ENCODE measurements at regions not wholly inside any gene's neighbourhood (a gene's known extent, or its start where the extent isn't known, plus 50 kb on each side); places are given as distances from the start of the nearest gene placed in this dataset.
"Not testable (repeated sequence)": the region's sequence is repeated elsewhere in the genome, so short reads cannot be mapped to it uniquely, and the experiment has no call there.

- TF ChIP-seq CTCF (IDR thresholded peaks at IDR 0.05; ENCODE audit: insufficient read depth, low read depth, low read length), result no peak
- POLR2A ChIA-PET, result no interaction called here
- CTCF ChIA-PET, result no interaction called here
- H3K4me3 ChIP-seq (ENCODE audit: low read depth, low read length), result no peak overlapping the region
- H3K36me3 ChIP-seq (ENCODE audit: control insufficient read depth, insufficient read depth, low read length), result no peaks in the 10 kb centered on the region
- no peak for DNase-seq (ENCODE audit: low read depth)
- H3K27me3 ChIP-seq (ENCODE audit: control insufficient read depth, insufficient read depth, low read length), result peaks cover 17% of the 10 kb centered on the region
Measured at GRCh38 chr20:26207237-26207966, 510.7 kb upstream of the ZNF337 start.

- no peaks in the 10 kb centered on the region for H3K36me3 ChIP-seq (ENCODE audit: control insufficient read depth, insufficient read depth, low read length)
- H3K27me3 ChIP-seq (ENCODE audit: control insufficient read depth, insufficient read depth, low read length), result peaks cover 17% of the 10 kb centered on the region
- CTCF ChIA-PET, result no interaction called here
- H3K4me3 ChIP-seq (ENCODE audit: low read depth, low read length), result no peak overlapping the region
- TF ChIP-seq CTCF (IDR thresholded peaks at IDR 0.05; ENCODE audit: insufficient read depth, low read depth, low read length), result no peak
- POLR2A ChIA-PET, result no interaction called here
- no peak for DNase-seq (ENCODE audit: low read depth)
Measured at GRCh38 chr20:26205350-26205749, 508.7 kb upstream of the ZNF337 start.

- POLR2A ChIA-PET; H3K36me3 ChIP-seq (ENCODE audit: control insufficient read depth, insufficient read depth, low read length): not testable (repeated sequence)
Measured at GRCh38 chr20:26201026-26201425, 504.4 kb upstream of the ZNF337 start.

GRCh38 chr20:26187329-26187728 lies 490.7 kb upstream of the ZNF337 start:
- H3K4me3 ChIP-seq (ENCODE audit: low read depth, low read length); H3K27me3 ChIP-seq (ENCODE audit: control insufficient read depth, insufficient read depth, low read length); DNase-seq (ENCODE audit: low read depth); H3K36me3 ChIP-seq (ENCODE audit: control insufficient read depth, insufficient read depth, low read length); CTCF ChIA-PET; POLR2A ChIA-PET: not testable (repeated sequence)

More at GRCh38 chr20:26201026-26201425, 504.4 kb upstream of the ZNF337 start:
- H3K4me3 ChIP-seq (ENCODE audit: low read depth, low read length); H3K27me3 ChIP-seq (ENCODE audit: control insufficient read depth, insufficient read depth, low read length); CTCF ChIA-PET; DNase-seq (ENCODE audit: low read depth): not testable (repeated sequence)

GRCh38 chr20:26183720-26184119 lies 487.1 kb upstream of the ZNF337 start:
- POLR2A ChIA-PET; H3K4me3 ChIP-seq (ENCODE audit: low read depth, low read length); DNase-seq (ENCODE audit: low read depth): not testable (repeated sequence)

GRCh38 chr20:26181364-26181763 lies 484.7 kb upstream of the ZNF337 start:
- H3K27me3 ChIP-seq (ENCODE audit: control insufficient read depth, insufficient read depth, low read length); DNase-seq (ENCODE audit: low read depth); CTCF ChIA-PET; POLR2A ChIA-PET; H3K36me3 ChIP-seq (ENCODE audit: control insufficient read depth, insufficient read depth, low read length); H3K4me3 ChIP-seq (ENCODE audit: low read depth, low read length): not testable (repeated sequence)

More at GRCh38 chr20:26183720-26184119, 487.1 kb upstream of the ZNF337 start:
- CTCF ChIA-PET; H3K36me3 ChIP-seq (ENCODE audit: control insufficient read depth, insufficient read depth, low read length); H3K27me3 ChIP-seq (ENCODE audit: control insufficient read depth, insufficient read depth, low read length): not testable (repeated sequence)

GRCh38 chr20:26171875-26172274 lies 475.2 kb upstream of the ZNF337 start:
- POLR2A ChIA-PET; H3K36me3 ChIP-seq (ENCODE audit: control insufficient read depth, insufficient read depth, low read length): not testable (repeated sequence)

GRCh38 chr20:26169506-26169905 lies 472.9 kb upstream of the ZNF337 start:
- POLR2A ChIA-PET, result no interaction called here
- CTCF ChIA-PET, result interaction anchor here (1.1 kb wide), 1 partner anchor 23 kb away, joined by 3 read pairs; no protein-coding TSS in a partner anchor
- Histone ChIP-seq H3K27me3 (ENCODE audit: control insufficient read depth, insufficient read depth, low read length) (no peaks in the 10 kb centered on the region), H3K4me3 (ENCODE audit: low read depth, low read length) (no peak overlapping the region), H3K36me3 (ENCODE audit: control insufficient read depth, insufficient read depth, low read length) (no peaks in the 10 kb centered on the region)
- peak; percentile 57 for DNase-seq (ENCODE audit: low read depth)
- TF ChIP-seq CTCF (IDR thresholded peaks at IDR 0.05; ENCODE audit: insufficient read depth, low read depth, low read length), result no peak

More at GRCh38 chr20:26171875-26172274, 475.2 kb upstream of the ZNF337 start:
- H3K27me3 ChIP-seq (ENCODE audit: control insufficient read depth, insufficient read depth, low read length); CTCF ChIA-PET; DNase-seq (ENCODE audit: low read depth); H3K4me3 ChIP-seq (ENCODE audit: low read depth, low read length): not testable (repeated sequence)
